SK-N-SH (cell line): ENCODE measurements at regions not wholly inside any gene's neighbourhood (a gene's known extent, or its start where the extent isn't known, plus 50 kb on each side); places are given as distances from the start of the nearest gene placed in this dataset.

Source experiments
- CTCF ChIA-PET: fragments of 300-600, 350-600 bp; formaldehyde crosslinking; extraction: SDS; loops from one replicate; lab custom pipeline; 2021; lab: Yijun Ruan, JAX
- POLR2A ChIA-PET: fragments of 350-600 bp; sonication (Branson Sonifier 250); formaldehyde crosslinking; extraction: SDS; loops from one replicate; lab custom pipeline; 2020; ENCODE audit warnings: antibody characterized with exemption, inconsistent platforms; lab: Yijun Ruan, JAX
- DNase-seq: peaks from one replicate; pipeline ENCODE4 v3.0.0; 2012
- H2AFZ ChIP-seq: fragments of 200-600 bp; sonication (generic); 2 replicates; pipeline ENCODE4 v1.8.1; 2016; ENCODE audit warnings: antibody characterized with exemption, mild to moderate bottlenecking, low read depth
- H3F3A ChIP-seq: fragments of 200-600 bp; sonication (generic); replicated peaks from 2 replicates; pipeline ENCODE3; 2016; ENCODE audit warnings: antibody characterized with exemption, mild to moderate bottlenecking; ENCODE audit not compliant: insufficient read depth
- H3K27ac ChIP-seq, 2 experiments: fragments of 200-500 bp in 1 of 2; fragments of 200-600 bp in 1 of 2; sonication (Bioruptor generic) in 1 of 2; sonication (generic), shearing (Covaris generic) in 1 of 2; 2 replicates each; pipeline versions ENCODE4 v1.5.1 to v1.6.1; 2014 to 2016; ENCODE audit warnings: low read depth in 2 of 2, inconsistent platforms in 1 of 2, low read length in 1 of 2, mild to moderate bottlenecking in 1 of 2, mixed read lengths in 1 of 2
- H3K27me3 ChIP-seq: fragments of 200-600 bp; sonication (generic), shearing (Covaris generic); 2 replicates; pipeline ENCODE4 v1.6.1; 2016; ENCODE audit warnings: mixed run types; ENCODE audit not compliant: insufficient read depth
- H3K36me3 ChIP-seq, 2 experiments: fragments of 200-500 bp in 1 of 2; fragments of 200-600 bp in 1 of 2; sonication (Bioruptor generic) in 1 of 2; sonication (generic) in 1 of 2; replicated peaks in 1 of 2; 2 replicates each; pipeline versions ENCODE3 to v1.5.1; 2014 to 2016; ENCODE audit warnings: low read length in 1 of 2, mild to moderate bottlenecking in 1 of 2; ENCODE audit not compliant: insufficient read depth in 2 of 2, control insufficient read depth in 1 of 2
- H3K4me1 ChIP-seq, 2 experiments: fragments of 200-500 bp in 1 of 2; fragments of 200-600 bp in 1 of 2; sonication (Bioruptor generic) in 1 of 2; sonication (generic), shearing (Covaris generic) in 1 of 2; 2 replicates each; pipeline versions ENCODE4 v1.5.1 to v1.6.1; 2014 to 2016; ENCODE audit warnings: low read depth in 1 of 2, low read length in 1 of 2, mixed run types in 1 of 2; ENCODE audit not compliant: insufficient read depth in 2 of 2, control insufficient read depth in 1 of 2
- H3K4me2 ChIP-seq: fragments of 200-600 bp; sonication (generic), shearing (Covaris generic); 2 replicates; pipeline ENCODE4 v1.6.1; 2017; ENCODE audit warnings: mixed run types
- H3K4me3 ChIP-seq, 2 experiments: fragments of 200-500 bp in 1 of 2; fragments of 200-600 bp in 1 of 2; sonication (Bioruptor generic) in 1 of 2; sonication (generic), shearing (Covaris generic) in 1 of 2; 2 replicates each; pipeline versions ENCODE4 v1.5.1 to v1.8.1; 2014 to 2016; ENCODE audit warnings: low read depth in 2 of 2, inconsistent platforms in 1 of 2, low read length in 1 of 2, mild to moderate bottlenecking in 1 of 2, mixed read lengths in 1 of 2, moderate library complexity in 1 of 2
- H3K79me2 ChIP-seq: fragments of 200-600 bp; sonication (generic); 2 replicates; pipeline ENCODE4 v1.8.1; 2017; ENCODE audit warnings: mild to moderate bottlenecking; ENCODE audit not compliant: insufficient read depth
- H3K9ac ChIP-seq: fragments of 200-600 bp; sonication (generic); 2 replicates; pipeline ENCODE4 v1.6.1; 2017; ENCODE audit warnings: mixed run types
- H3K9me2 ChIP-seq: fragments of 200-600 bp; sonication (generic); 2 replicates; pipeline ENCODE4 v1.6.1; 2017; ENCODE audit warnings: mixed run types
- H3K9me3 ChIP-seq: fragments of 200-600 bp; sonication (generic); 2 replicates; pipeline ENCODE4 v1.6.1; 2017; ENCODE audit warnings: mixed run types, mild to moderate bottlenecking, moderate library complexity
- H4K20me1 ChIP-seq: fragments of 200-600 bp; sonication (generic); 2 replicates; pipeline ENCODE4 v1.6.1; 2017; ENCODE audit warnings: mild to moderate bottlenecking, mixed run types; ENCODE audit not compliant: insufficient read depth
- CHD2 ChIP-seq: fragments of 150-350 bp; IDR thresholded peaks from 2 replicates; pipeline ENCODE4 v1.6.1; 2018; ENCODE audit warnings: low read length; ENCODE audit not compliant: partially characterized antibody
- ELF1 ChIP-seq: IDR thresholded peaks from 2 replicates; pipeline ENCODE4 v1.4.0; 2012
- GATA2 ChIP-seq: sonication (generic); formaldehyde crosslinking; IDR thresholded peaks from 2 replicates; pipeline ENCODE4 v1.5.0; 2020; ENCODE audit warnings: mild to moderate bottlenecking, missing genetic modification reagents
- PBX3 ChIP-seq: IDR thresholded peaks from 2 replicates; pipeline ENCODE4; 2012
- RFX5 ChIP-seq: IDR thresholded peaks from 2 replicates; pipeline ENCODE4 v1.6.1; 2012; ENCODE audit warnings: mild to moderate bottlenecking, improper control_type of control experiment, low read length
- RXRA ChIP-seq: IDR thresholded peaks from 2 replicates; pipeline ENCODE4 v1.4.0; 2012; ENCODE audit warnings: low read depth, mild to moderate bottlenecking, borderline replicate concordance
- TCF12 ChIP-seq: IDR thresholded peaks from 2 replicates; pipeline ENCODE4 v1.4.0; 2012
- WGBS: methylation state at CpG from one replicate; pipeline ENCODE4 v1.1.6; 2017; ENCODE audit warnings: low lambda C conversion rate; 5-methylcytosine and 5-hydroxymethylcytosine counted together
- TF ChIP-seq, protein P1 (sequence below): fragments of 150-350 bp; IDR thresholded peaks from 2 replicates; pipeline ENCODE4 v1.6.1; 2017; ENCODE audit warnings: antibody characterized with exemption, low read length, low read depth, borderline replicate concordance
- TF ChIP-seq, protein P2 (sequence below): IDR thresholded peaks from 2 replicates; pipeline ENCODE4 v1.4.0; 2012; ENCODE audit warnings: low read depth, borderline replicate concordance
- TF ChIP-seq, protein P3 (sequence below): IDR thresholded peaks from 2 replicates; pipeline ENCODE4 v1.6.1; 2012; ENCODE audit warnings: mild to moderate bottlenecking, low read depth, low read length, moderate library complexity
- TF ChIP-seq, protein P4 (sequence below): fragments of 150-350 bp; IDR thresholded peaks from 2 replicates; pipeline ENCODE4 v1.6.1; 2016; ENCODE audit warnings: mild to moderate bottlenecking, low read depth, low read length

- 87% methylated on average over 3 of the region's 3 CpGs for WGBS
- Histone ChIP-seq H3K27ac (no peak overlapping the region), H3K9me2 (no peaks in the 10 kb centered on the region), H3K4me1 (no peaks in the 10 kb centered on the region), H3K36me3 (no peaks in the 10 kb centered on the region), H3K4me3 (no peak overlapping the region), H3F3A (no peaks in the 10 kb centered on the region), H3K9me3 (no peaks in the 10 kb centered on the region), H3K9ac (no peak overlapping the region), H3K79me2 (no peaks in the 10 kb centered on the region), H3K27me3 (no peaks in the 10 kb centered on the region), H4K20me1 (no peaks in the 10 kb centered on the region), H2AFZ (no peak overlapping the region), H3K4me2 (no peak overlapping the region)
- ChIA-PET POLR2A (no interaction called here), CTCF (no interaction called here)
- no peak for TF ChIP-seq CHD2
- TF ChIP-seq, protein P1, sequence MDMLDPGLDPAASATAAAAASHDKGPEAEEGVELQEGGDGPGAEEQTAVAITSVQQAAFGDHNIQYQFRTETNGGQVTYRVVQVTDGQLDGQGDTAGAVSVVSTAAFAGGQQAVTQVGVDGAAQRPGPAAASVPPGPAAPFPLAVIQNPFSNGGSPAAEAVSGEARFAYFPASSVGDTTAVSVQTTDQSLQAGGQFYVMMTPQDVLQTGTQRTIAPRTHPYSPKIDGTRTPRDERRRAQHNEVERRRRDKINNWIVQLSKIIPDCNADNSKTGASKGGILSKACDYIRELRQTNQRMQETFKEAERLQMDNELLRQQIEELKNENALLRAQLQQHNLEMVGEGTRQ = no peak
- no peak for TF ChIP-seq RXRA
- no peak for TF ChIP-seq PBX3
- TF ChIP-seq, protein P2, sequence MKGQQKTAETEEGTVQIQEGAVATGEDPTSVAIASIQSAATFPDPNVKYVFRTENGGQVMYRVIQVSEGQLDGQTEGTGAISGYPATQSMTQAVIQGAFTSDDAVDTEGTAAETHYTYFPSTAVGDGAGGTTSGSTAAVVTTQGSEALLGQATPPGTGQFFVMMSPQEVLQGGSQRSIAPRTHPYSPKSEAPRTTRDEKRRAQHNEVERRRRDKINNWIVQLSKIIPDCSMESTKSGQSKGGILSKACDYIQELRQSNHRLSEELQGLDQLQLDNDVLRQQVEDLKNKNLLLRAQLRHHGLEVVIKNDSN = no peak
- no peak for TF ChIP-seq ELF1
- TF ChIP-seq, protein P3, sequence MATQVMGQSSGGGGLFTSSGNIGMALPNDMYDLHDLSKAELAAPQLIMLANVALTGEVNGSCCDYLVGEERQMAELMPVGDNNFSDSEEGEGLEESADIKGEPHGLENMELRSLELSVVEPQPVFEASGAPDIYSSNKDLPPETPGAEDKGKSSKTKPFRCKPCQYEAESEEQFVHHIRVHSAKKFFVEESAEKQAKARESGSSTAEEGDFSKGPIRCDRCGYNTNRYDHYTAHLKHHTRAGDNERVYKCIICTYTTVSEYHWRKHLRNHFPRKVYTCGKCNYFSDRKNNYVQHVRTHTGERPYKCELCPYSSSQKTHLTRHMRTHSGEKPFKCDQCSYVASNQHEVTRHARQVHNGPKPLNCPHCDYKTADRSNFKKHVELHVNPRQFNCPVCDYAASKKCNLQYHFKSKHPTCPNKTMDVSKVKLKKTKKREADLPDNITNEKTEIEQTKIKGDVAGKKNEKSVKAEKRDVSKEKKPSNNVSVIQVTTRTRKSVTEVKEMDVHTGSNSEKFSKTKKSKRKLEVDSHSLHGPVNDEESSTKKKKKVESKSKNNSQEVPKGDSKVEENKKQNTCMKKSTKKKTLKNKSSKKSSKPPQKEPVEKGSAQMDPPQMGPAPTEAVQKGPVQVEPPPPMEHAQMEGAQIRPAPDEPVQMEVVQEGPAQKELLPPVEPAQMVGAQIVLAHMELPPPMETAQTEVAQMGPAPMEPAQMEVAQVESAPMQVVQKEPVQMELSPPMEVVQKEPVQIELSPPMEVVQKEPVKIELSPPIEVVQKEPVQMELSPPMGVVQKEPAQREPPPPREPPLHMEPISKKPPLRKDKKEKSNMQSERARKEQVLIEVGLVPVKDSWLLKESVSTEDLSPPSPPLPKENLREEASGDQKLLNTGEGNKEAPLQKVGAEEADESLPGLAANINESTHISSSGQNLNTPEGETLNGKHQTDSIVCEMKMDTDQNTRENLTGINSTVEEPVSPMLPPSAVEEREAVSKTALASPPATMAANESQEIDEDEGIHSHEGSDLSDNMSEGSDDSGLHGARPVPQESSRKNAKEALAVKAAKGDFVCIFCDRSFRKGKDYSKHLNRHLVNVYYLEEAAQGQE = no peak
- no peak for TF ChIP-seq GATA2 (CRISPR knock-in tag)
- TF ChIP-seq RFX5 = no peak
- DNase-seq = no peak
Measured at GRCh38 chr10:34032564-34032963, 698.1 kb upstream of the NRP1 start.

GRCh38 chr10:34031400-34031799 lies 696.9 kb upstream of the NRP1 start:
- no peaks in the 10 kb centered on the region for H3K9me2 ChIP-seq
- no peaks in the 10 kb centered on the region for H3K27me3 ChIP-seq
- WGBS = 53% methylated on average over 3 of the region's 3 CpGs
- POLR2A ChIA-PET = no interaction called here
- no peak for DNase-seq
- H3K27ac ChIP-seq = no peak overlapping the region
- H3K79me2 ChIP-seq = no peaks in the 10 kb centered on the region
- H3K9ac ChIP-seq = no peak overlapping the region
- H3K36me3 ChIP-seq = no peaks in the 10 kb centered on the region
- H4K20me1 ChIP-seq = no peaks in the 10 kb centered on the region
- H2AFZ ChIP-seq = no peak overlapping the region
- TF ChIP-seq, protein P4, sequence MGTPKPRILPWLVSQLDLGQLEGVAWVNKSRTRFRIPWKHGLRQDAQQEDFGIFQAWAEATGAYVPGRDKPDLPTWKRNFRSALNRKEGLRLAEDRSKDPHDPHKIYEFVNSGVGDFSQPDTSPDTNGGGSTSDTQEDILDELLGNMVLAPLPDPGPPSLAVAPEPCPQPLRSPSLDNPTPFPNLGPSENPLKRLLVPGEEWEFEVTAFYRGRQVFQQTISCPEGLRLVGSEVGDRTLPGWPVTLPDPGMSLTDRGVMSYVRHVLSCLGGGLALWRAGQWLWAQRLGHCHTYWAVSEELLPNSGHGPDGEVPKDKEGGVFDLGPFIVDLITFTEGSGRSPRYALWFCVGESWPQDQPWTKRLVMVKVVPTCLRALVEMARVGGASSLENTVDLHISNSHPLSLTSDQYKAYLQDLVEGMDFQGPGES = no peak
- peak; percentile 13; the same call in 1 of the 2 replicates for TF ChIP-seq TCF12
- TF ChIP-seq, all 33 proteins: peak for 1
- CTCF ChIA-PET = no interaction called here
- Histone ChIP-seq H3K9me3 (no peaks in the 10 kb centered on the region), H3K4me1 (no peaks in the 10 kb centered on the region), H3K4me3 (no peak overlapping the region), H3F3A (no peaks in the 10 kb centered on the region), H3K4me2 (no peak overlapping the region)
